Loucy (cell line): ENCODE measurements at regions not wholly inside any gene's neighbourhood (a gene's known extent, or its start where the extent isn't known, plus 50 kb on each side); places are given as distances from the start of the nearest gene placed in this dataset.

ENCODE experiments used
- H2AFZ ChIP-seq: fragments of 200-600 bp; sonication (generic); 2 replicates; pipeline ENCODE4 v1.6.0; 2016; ENCODE audit warnings: antibody characterized with exemption, mild to moderate bottlenecking, low read length, moderate library complexity
- H3F3A ChIP-seq: fragments of 200-600 bp; 2 replicates; pipeline ENCODE4 v1.6.0; 2016; ENCODE audit warnings: antibody characterized with exemption, low read depth, mild to moderate bottlenecking
- H3K27me3 ChIP-seq: fragments of 200-600 bp; sonication (generic); 2 replicates; pipeline ENCODE4 v1.6.1; 2014; ENCODE audit warnings: low read length, mild to moderate bottlenecking; ENCODE audit not compliant: insufficient read depth, poor library complexity, severe bottlenecking
- H3K36me3 ChIP-seq: fragments of 200-600 bp; sonication (generic); 2 replicates; pipeline ENCODE4 v1.6.1; 2016; ENCODE audit warnings: low read length; ENCODE audit not compliant: insufficient read depth
- H3K4me1 ChIP-seq: fragments of 200-600 bp; sonication (generic); 2 replicates; pipeline ENCODE4 v1.5.1; 2014; ENCODE audit warnings: low read length, mild to moderate bottlenecking; ENCODE audit not compliant: insufficient read depth, poor library complexity, severe bottlenecking
- H3K4me2 ChIP-seq: fragments of 200-600 bp; sonication (generic); 2 replicates; pipeline ENCODE4 v1.6.0; 2014; ENCODE audit warnings: antibody characterized with exemption, low read length, low read depth, mild to moderate bottlenecking; ENCODE audit not compliant: poor library complexity, severe bottlenecking
- H3K4me3 ChIP-seq: fragments of 200-600 bp; sonication (generic); 2 replicates; pipeline ENCODE4 v1.5.1; 2014; ENCODE audit warnings: low read length, mild to moderate bottlenecking, mixed read lengths; ENCODE audit not compliant: poor library complexity, severe bottlenecking
- H3K79me2 ChIP-seq: fragments of 200-600 bp; sonication (generic); 2 replicates; pipeline ENCODE4 v1.6.1; 2014; ENCODE audit warnings: low read length; ENCODE audit not compliant: insufficient read depth
- H3K9ac ChIP-seq: fragments of 200-600 bp; sonication (generic); 2 replicates; pipeline ENCODE4 v1.6.0; 2014; ENCODE audit warnings: mild to moderate bottlenecking, low read depth, low read length, moderate library complexity; ENCODE audit not compliant: poor library complexity, severe bottlenecking
- H3K9me2 ChIP-seq: fragments of 200-600 bp; sonication (generic); replicated peaks from 2 replicates; pipeline ENCODE4 v1.6.1; 2016; ENCODE audit warnings: low read depth, low read length, mixed read lengths
- H3K9me3 ChIP-seq: fragments of 200-600 bp; sonication (generic); 2 replicates; pipeline ENCODE4 v1.6.1; 2014; ENCODE audit warnings: mild to moderate bottlenecking, antibody characterized with exemption, low read length, low read depth; ENCODE audit not compliant: insufficient read depth
- H4K20me1 ChIP-seq: fragments of 200-600 bp; sonication (generic); 2 replicates; pipeline ENCODE4 v1.6.0; 2014; ENCODE audit warnings: antibody characterized with exemption, low read length, mild to moderate bottlenecking; ENCODE audit not compliant: insufficient read depth, poor library complexity, severe bottlenecking
- CTCF ChIP-seq: fragments of 200-600 bp; sonication (generic); conservative IDR thresholded peaks from 2 replicates; pipeline ENCODE4 v1.5.1; 2014; ENCODE audit warnings: mild to moderate bottlenecking, antibody characterized with exemption, low read length
- EZH2phosphoT487 ChIP-seq: fragments of 200-600 bp; IDR thresholded peaks from 2 replicates; pipeline ENCODE4 v1.6.1; 2018; ENCODE audit warnings: antibody characterized with exemption, mild to moderate bottlenecking, moderate library complexity, borderline replicate concordance

- Histone ChIP-seq H3K4me2 (no peak overlapping the region), H3K4me1 (peaks cover 11% of the 10 kb centered on the region), H2AFZ (no peak overlapping the region), H3K36me3 (no peaks in the 10 kb centered on the region), H3K9ac (no peak overlapping the region), H3K4me3 (no peak overlapping the region), H3K9me2 (no peaks in the 10 kb centered on the region), H3K9me3 (no peaks in the 10 kb centered on the region), H3K79me2 (no peaks in the 10 kb centered on the region), H3F3A (no peaks in the 10 kb centered on the region), H4K20me1 (no peaks in the 10 kb centered on the region), H3K27me3 (no peaks in the 10 kb centered on the region)
- no peak for TF ChIP-seq CTCF
- TF ChIP-seq EZH2phosphoT487, result no peak
Measured at GRCh38 chr5:135708481-135709207, 125.8 kb upstream of the SLC25A48 start.

DNA sequence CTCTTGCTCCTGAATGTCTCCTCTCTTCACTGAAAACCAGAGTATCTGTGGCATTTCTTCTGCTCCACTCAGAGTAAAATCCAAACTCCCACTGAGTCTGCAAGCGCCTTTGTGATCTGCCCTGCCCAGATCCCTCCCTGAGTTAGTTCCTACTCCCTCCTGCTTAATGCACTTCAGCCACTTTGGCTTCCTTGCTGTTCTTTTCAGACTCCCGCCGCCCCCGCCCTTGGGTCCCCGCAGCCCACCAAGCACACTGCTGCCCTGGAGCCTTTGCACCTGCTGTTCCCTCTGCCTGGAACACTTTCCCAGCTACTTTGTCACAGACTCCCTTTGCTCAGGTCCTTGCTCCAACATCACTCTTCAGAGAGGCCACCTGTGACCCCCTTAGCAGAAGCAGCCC, 127.2 kb upstream of the SLC25A48 start:
- Histone ChIP-seq H3K79me2 (no peaks in the 10 kb centered on the region), H3K4me3 (no peak overlapping the region), H2AFZ (no peak overlapping the region), H3K9ac (no peak overlapping the region), H3K9me2 (no peaks in the 10 kb centered on the region), H3K27me3 (no peaks in the 10 kb centered on the region), H4K20me1 (no peaks in the 10 kb centered on the region), H3K4me2 (no peak overlapping the region), H3K36me3 (no peaks in the 10 kb centered on the region), H3K9me3 (no peaks in the 10 kb centered on the region), H3F3A (no peaks in the 10 kb centered on the region), H3K4me1 (peaks cover 11% of the 10 kb centered on the region)
- no peak for TF ChIP-seq CTCF
- TF ChIP-seq EZH2phosphoT487, result no peak

- H3K9me2 ChIP-seq, result no peaks in the 10 kb centered on the region
Measured at GRCh38 chr5:135706893-135707292, 127.6 kb upstream of the SLC25A48 start.

More at GRCh38 chr5:135706893-135707292, 127.6 kb upstream of the SLC25A48 start:
- TF ChIP-seq CTCF, result no peak
- TF ChIP-seq EZH2phosphoT487, result no peak
- Histone ChIP-seq H2AFZ (no peak overlapping the region), H3F3A (no peaks in the 10 kb centered on the region), H4K20me1 (no peaks in the 10 kb centered on the region), H3K4me2 (no peak overlapping the region), H3K9me3 (no peaks in the 10 kb centered on the region), H3K4me3 (no peak overlapping the region), H3K79me2 (no peaks in the 10 kb centered on the region), H3K4me1 (peaks cover 11% of the 10 kb centered on the region), H3K9ac (no peak overlapping the region), H3K27me3 (no peaks in the 10 kb centered on the region), H3K36me3 (no peaks in the 10 kb centered on the region)
